Endothelial cell of umbilical vein (primary cell): ENCODE measurements at regions not wholly inside any gene's neighbourhood (a gene's known extent, or its start where the extent isn't known, plus 50 kb on each side); places are given as distances from the start of the nearest gene placed in this dataset.
"Not testable (repeated sequence)": the region's sequence is repeated elsewhere in the genome, so short reads cannot be mapped to it uniquely, and the experiment has no call there.

Source experiments
- BruUV-seq: library from RNA; stranded (reverse); fragments of 400-500 nt; replicated peaks from 2 replicates; lab custom pipeline; 2021; lab: Mats Ljungman, UMichigan
- CTCF ChIA-PET: fragments of 300-600, 350-600 bp; sonication (Branson Sonifier 250); formaldehyde crosslinking; loops from one replicate; lab custom pipeline; 2021; ENCODE audit warnings: antibody characterized with exemption, inconsistent platforms; lab: Charles Lee
- POLR2A ChIA-PET: fragments of 300-600, 350-600 bp; sonication (Branson Sonifier 250); formaldehyde crosslinking; loops from one replicate; lab custom pipeline; 2021; ENCODE audit warnings: antibody characterized with exemption, inconsistent platforms; lab: Charles Lee
- DNase-seq: peaks from one replicate; pipeline ENCODE4 v3.0.0-alpha.2; 2011; ENCODE audit warnings: low read depth, low spot score
- FAIRE-seq: peaks from 2 replicates; lab custom pipeline; 2011; peaks lifted over from hg19 to GRCh38; lab: Jason Lieb, UNC
- H2AFZ ChIP-seq: 2 replicates; pipeline ENCODE4 v1.6.0; 2012; ENCODE audit warnings: low read depth, low read length, control low read depth, inconsistent platforms
- H3K27ac ChIP-seq: 2 replicates; pipeline ENCODE4 v1.5.1; 2011; ENCODE audit warnings: low read depth, mild to moderate bottlenecking, control low read depth, low read length, moderate library complexity; ENCODE audit not compliant: insufficient read depth
- H3K27me3 ChIP-seq, 2 experiments: 2 replicates each; pipeline versions ENCODE4 v1.6.0 to v1.6.1; 2011; ENCODE audit warnings: low read length in 2 of 2, mixed read lengths in 1 of 2; ENCODE audit not compliant: control insufficient read depth in 2 of 2, insufficient read depth in 2 of 2
- H3K36me3 ChIP-seq, 2 experiments: 2 replicates in 1 of 2; 3 replicates in 1 of 2; pipeline ENCODE4 v1.5.1; 2011; ENCODE audit warnings: low read length in 2 of 2, mild to moderate bottlenecking in 1 of 2, moderate library complexity in 1 of 2; ENCODE audit not compliant: control insufficient read depth in 2 of 2, insufficient read depth in 2 of 2; ENCODE audit errors: extremely low read depth in 1 of 2
- H3K4me1 ChIP-seq: 3 replicates; pipeline ENCODE4 v1.5.1; 2011; ENCODE audit warnings: mild to moderate bottlenecking, low read length; ENCODE audit not compliant: control insufficient read depth, insufficient read depth; ENCODE audit errors: extremely low read depth
- H3K4me2 ChIP-seq: 2 replicates; pipeline ENCODE4 v1.6.1; 2011; ENCODE audit warnings: low read length, control low read depth, mixed read lengths; ENCODE audit not compliant: insufficient read depth
- H3K4me3 ChIP-seq, 3 experiments: fragments of 200-600 bp in 1 of 3; sonication (generic), shearing (Covaris generic) in 1 of 3; replicated peaks in 1 of 3; 2 replicates each; pipeline ENCODE4 v1.5.1; 2011 to 2016; ENCODE audit warnings: control low read depth in 3 of 3, low read length in 3 of 3, mild to moderate bottlenecking in 2 of 3, inconsistent platforms in 1 of 3, low read depth in 1 of 3, moderate library complexity in 1 of 3; ENCODE audit not compliant: insufficient read depth in 1 of 3
- H3K79me2 ChIP-seq: 2 replicates; pipeline ENCODE4 v1.6.0; 2012; ENCODE audit warnings: low read length, inconsistent platforms; ENCODE audit not compliant: control insufficient read depth, insufficient read depth
- H3K9ac ChIP-seq: replicated peaks from 2 replicates; pipeline ENCODE3; 2011; ENCODE audit warnings: low read length, control low read depth; ENCODE audit not compliant: insufficient read depth; ENCODE audit errors: extremely low read depth
- H3K9me1 ChIP-seq: replicated peaks from 3 replicates; pipeline ENCODE4 v1.6.0; 2011; ENCODE audit warnings: mild to moderate bottlenecking, low read length; ENCODE audit not compliant: control insufficient read depth, insufficient read depth; ENCODE audit errors: extremely low read depth
- H3K9me3 ChIP-seq: replicated peaks from 2 replicates; pipeline ENCODE4 v1.5.1; 2012; ENCODE audit warnings: low read length, inconsistent platforms; ENCODE audit not compliant: control insufficient read depth, insufficient read depth
- H4K20me1 ChIP-seq: replicated peaks from 2 replicates; pipeline ENCODE3; 2011; ENCODE audit warnings: mild to moderate bottlenecking, low read length; ENCODE audit not compliant: control insufficient read depth, insufficient read depth; ENCODE audit errors: extremely low read depth
- CTCF ChIP-seq, 2 donors: IDR thresholded peaks; 1 replicate in 1 of 2; 2 replicates in 1 of 2; pipeline ENCODE4 v1.5.1; 2011; ENCODE audit warnings: low read length in 2 of 2, mild to moderate bottlenecking in 2 of 2, moderate library complexity in 2 of 2, control low read depth in 1 of 2, inconsistent platforms in 1 of 2, low read depth in 1 of 2; ENCODE audit not compliant: insufficient read depth in 1 of 2; ENCODE audit errors: extremely low read depth in 1 of 2
- EZH2 ChIP-seq: IDR thresholded peaks from 2 replicates; pipeline ENCODE4 v1.6.1; 2012; ENCODE audit warnings: borderline replicate concordance, low read depth, mild to moderate bottlenecking, moderate library complexity, low read length, inconsistent platforms; ENCODE audit not compliant: severe bottlenecking
- FOS ChIP-seq: IDR thresholded peaks from 2 replicates; pipeline ENCODE4 v1.6.1; 2011; ENCODE audit warnings: mild to moderate bottlenecking, low read length, moderate library complexity, borderline replicate concordance; ENCODE audit not compliant: insufficient read depth
- GATA2 ChIP-seq: IDR thresholded peaks from 2 replicates; pipeline ENCODE4 v1.7.0; 2011; ENCODE audit warnings: low read depth, mild to moderate bottlenecking, moderate library complexity, mixed read lengths, low read length; ENCODE audit not compliant: insufficient read length, insufficient read depth
- MAX ChIP-seq: IDR thresholded peaks from 2 replicates; pipeline ENCODE4 v1.6.1; 2011; ENCODE audit not compliant: insufficient read depth, insufficient read length
- MYC ChIP-seq: IDR thresholded peaks from one replicate; pipeline ENCODE4 v1.6.1; 2011; ENCODE audit warnings: mild to moderate bottlenecking, low read depth, low read length
- POLR2A ChIP-seq: IDR thresholded peaks from 2 replicates; pipeline ENCODE4 v1.6.1; 2012; ENCODE audit warnings: low read depth, mild to moderate bottlenecking, control low read depth, low read length
- POLR2AphosphoS5 ChIP-seq: IDR thresholded peaks from 2 replicates; pipeline ENCODE4 v1.6.1; 2012; ENCODE audit warnings: low read depth, mild to moderate bottlenecking, control low read depth, low read length, moderate library complexity; ENCODE audit not compliant: insufficient read depth
- dilution Hi-C: fragments of 300-500 bp; cut with MboI; formaldehyde crosslinking; loops from one replicate; pipeline ENCODE4 v1.15.0; 2019; ENCODE audit warnings: low sequenced_read_pairs; ENCODE audit not compliant: extremely low pct_ligation_motif_present
- intact Hi-C: fragments of 100-400 bp; cut with micrococcal nuclease; formaldehyde crosslinking; loops from one replicate; pipeline ENCODE4 v1.10.0; 2022

- H4K20me1 ChIP-seq, result no peaks in the 10 kb centered on the region
- H3K9me1 ChIP-seq, result no peaks in the 10 kb centered on the region
- H3K79me2 ChIP-seq, result no peaks in the 10 kb centered on the region
- no peak overlapping the region for H3K27ac ChIP-seq
- intact Hi-C loops, result no loop called here
- DNase-seq, result no peak
- peaks cover 0 to 1% of the 10 kb centered on the region in 2 experiments for H3K27me3 ChIP-seq
- TF ChIP-seq POLR2AphosphoS5 (no peak), EZH2 (no peak), MYC (no peak), MAX (no peak), GATA2 (no peak), CTCF (IDR thresholded peaks at IDR 0.05; ENCODE audit: extremely low read depth in 1 of 2, insufficient read depth in 1 of 2, low read depth in 1 of 2, low read length in 2 of 2) (no peak), FOS (no peak), POLR2A (no peak)
- ChIA-PET POLR2A (no interaction called here), CTCF (no interaction called here)
- no TSS peak for BruUV-seq
- no peak overlapping the region for H3K4me3 ChIP-seq
- H3K4me2 ChIP-seq, result no peak overlapping the region
- no peak for FAIRE-seq
- dilution Hi-C loops, result no loop called here
- H3K4me1 ChIP-seq, result no peaks in the 10 kb centered on the region
- no peak overlapping the region for H2AFZ ChIP-seq
- H3K9ac ChIP-seq, result no peak overlapping the region
- no peaks in the 10 kb centered on the region for H3K36me3 ChIP-seq
- no peaks in the 10 kb centered on the region for H3K9me3 ChIP-seq
Observed at GRCh38 chr5:81825237-81825636, 74.3 kb upstream of the SSBP2 start.

GRCh38 chr5:81823736-81824135, 72.8 kb upstream of the SSBP2 start:
- FAIRE-seq, H3K27me3 ChIP-seq, H4K20me1 ChIP-seq, H3K27ac ChIP-seq, BruUV-seq, CTCF ChIA-PET, DNase-seq, H3K9ac ChIP-seq, H3K79me2 ChIP-seq, H3K4me3 ChIP-seq, dilution Hi-C loops, intact Hi-C loops, H3K4me1 ChIP-seq, POLR2A ChIA-PET, H3K36me3 ChIP-seq, H2AFZ ChIP-seq, H3K9me3 ChIP-seq, H3K9me1 ChIP-seq, H3K4me2 ChIP-seq: not testable (repeated sequence)
